PC-9 (cell line): ENCODE measurements at regions not wholly inside any gene's neighbourhood (a gene's known extent, or its start where the extent isn't known, plus 50 kb on each side); places are given as distances from the start of the nearest gene placed in this dataset.

Experiments used
- EZH2 ChIP-seq: fragments of 200-600 bp; sonication (generic); IDR thresholded peaks from 2 replicates; pipeline ENCODE4 v1.8.0; 2017; ENCODE audit warnings: antibody characterized with exemption, low read depth
- TF ChIP-seq, protein P1 (sequence below): fragments of 200-600 bp; sonication (generic); conservative IDR thresholded peaks from 2 replicates; pipeline ENCODE4 v1.6.1; 2017; ENCODE audit warnings: mixed run types, antibody characterized with exemption, mild to moderate bottlenecking, moderate library complexity

- TF ChIP-seq, protein P1, sequence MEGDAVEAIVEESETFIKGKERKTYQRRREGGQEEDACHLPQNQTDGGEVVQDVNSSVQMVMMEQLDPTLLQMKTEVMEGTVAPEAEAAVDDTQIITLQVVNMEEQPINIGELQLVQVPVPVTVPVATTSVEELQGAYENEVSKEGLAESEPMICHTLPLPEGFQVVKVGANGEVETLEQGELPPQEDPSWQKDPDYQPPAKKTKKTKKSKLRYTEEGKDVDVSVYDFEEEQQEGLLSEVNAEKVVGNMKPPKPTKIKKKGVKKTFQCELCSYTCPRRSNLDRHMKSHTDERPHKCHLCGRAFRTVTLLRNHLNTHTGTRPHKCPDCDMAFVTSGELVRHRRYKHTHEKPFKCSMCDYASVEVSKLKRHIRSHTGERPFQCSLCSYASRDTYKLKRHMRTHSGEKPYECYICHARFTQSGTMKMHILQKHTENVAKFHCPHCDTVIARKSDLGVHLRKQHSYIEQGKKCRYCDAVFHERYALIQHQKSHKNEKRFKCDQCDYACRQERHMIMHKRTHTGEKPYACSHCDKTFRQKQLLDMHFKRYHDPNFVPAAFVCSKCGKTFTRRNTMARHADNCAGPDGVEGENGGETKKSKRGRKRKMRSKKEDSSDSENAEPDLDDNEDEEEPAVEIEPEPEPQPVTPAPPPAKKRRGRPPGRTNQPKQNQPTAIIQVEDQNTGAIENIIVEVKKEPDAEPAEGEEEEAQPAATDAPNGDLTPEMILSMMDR = no peak
- no peak for TF ChIP-seq EZH2
These were observed 350.8 kb downstream of the NFIB start for GRCh38 chr9:13963005-13963653.
